ENCODE measurements at regions not wholly inside any gene's neighbourhood (a gene's known extent, or its start where the extent isn't known, plus 50 kb on each side); places are given as distances from the start of the nearest gene placed in this dataset.

- no peak for DNase-seq
- ATAC-seq: no peak
- Histone ChIP-seq H3K27me3 (ENCODE audit: insufficient read depth in 3 of 3, low read length in 2 of 3) (no peaks in the 10 kb centered on the region), H3K4me1 (no peaks in the 10 kb centered on the region), H3K9me3 (no peaks in the 10 kb centered on the region), H3K27ac (no peak overlapping the region), H3K36me3 (ENCODE audit: insufficient read depth in 1 of 2, low read depth in 1 of 2) (no peaks in the 10 kb centered on the region), H3K4me3 (no peak overlapping the region)
- TF ChIP-seq CTCF (IDR thresholded peaks at IDR 0.05): no peak
- 66 to 79% (median 73%) methylated on average over 3 of the region's 3 CpGs for WGBS, 3 donors
- intact Hi-C loops (cut with DNase I): no loop called here
Measured at GRCh38 chr3:68256635-68257223, 602.3 kb upstream of the SUCLG2 start.

- H3K27ac ChIP-seq: no peak overlapping the region
- H3K4me3 ChIP-seq: no peak overlapping the region
- 80 to 91% (median 88%) methylated on average over 2 of the region's 2 CpGs for WGBS, 3 donors
- no peaks in the 10 kb centered on the region for H3K4me1 ChIP-seq
- intact Hi-C loops (cut with DNase I): no loop called here
- DNase-seq (no peak), ATAC-seq (no peak)
- no peak for TF ChIP-seq CTCF (IDR thresholded peaks at IDR 0.05)
- peaks cover 0 to 2% (median 0%) of the 10 kb centered on the region in 3 donors for H3K27me3 ChIP-seq (ENCODE audit: insufficient read depth in 3 of 3, low read length in 2 of 3)
- H3K36me3 ChIP-seq (ENCODE audit: insufficient read depth in 1 of 2, low read depth in 1 of 2): no peaks in the 10 kb centered on the region
- H3K9me3 ChIP-seq: no peaks in the 10 kb centered on the region
Measured at GRCh38 chr3:68249265-68249664, 594.9 kb upstream of the SUCLG2 start.

GRCh38 chr3:68242606-68243005, 588.2 kb upstream of the SUCLG2 start:
- Histone ChIP-seq H3K4me3 (no peak overlapping the region), H3K27ac (no peak overlapping the region), H3K9me3 (no peaks in the 10 kb centered on the region), H3K36me3 (ENCODE audit: insufficient read depth in 1 of 2, low read depth in 1 of 2) (no peaks in the 10 kb centered on the region), H3K27me3 (ENCODE audit: insufficient read depth in 3 of 3, low read length in 2 of 3) (no peaks in the 10 kb centered on the region), H3K4me1 (no peaks in the 10 kb centered on the region)
- WGBS, 3 donors: 53 to 91% (median 64%) methylated on average over 1 of the region's 1 CpG
- intact Hi-C loops (cut with DNase I): no loop called here
- DNase-seq: no peak
- TF ChIP-seq CTCF (IDR thresholded peaks at IDR 0.05): no peak
- no peak for ATAC-seq

GRCh38 chr3:68239542-68239941, 585.1 kb upstream of the SUCLG2 start:
- intact Hi-C loops (cut with DNase I): no loop called here
- Histone ChIP-seq H3K4me3 (no peak overlapping the region), H3K27ac (no peak overlapping the region), H3K36me3 (ENCODE audit: insufficient read depth in 1 of 2, low read depth in 1 of 2) (no peaks in the 10 kb centered on the region), H3K27me3 (ENCODE audit: insufficient read depth in 3 of 3, low read length in 2 of 3) (no peaks in the 10 kb centered on the region), H3K9me3 (no peaks in the 10 kb centered on the region), H3K4me1 (no peaks in the 10 kb centered on the region)
- ATAC-seq (no peak), DNase-seq (no peak)
- 5 to 13% (median 9%) methylated on average over 1 of the region's 1 CpG for WGBS, 3 donors
- TF ChIP-seq CTCF (IDR thresholded peaks at IDR 0.05): no peak
